AG04449 (cell line): ENCODE measurements at regions not wholly inside any gene's neighbourhood (a gene's known extent, or its start where the extent isn't known, plus 50 kb on each side); places are given as distances from the start of the nearest gene placed in this dataset.

Source experiments
- CTCF ChIA-PET: fragments of 350-600 bp; formaldehyde crosslinking; extraction: SDS; loops from one replicate; lab custom pipeline; 2021; ENCODE audit warnings: antibody characterized with exemption; lab: Yijun Ruan, JAX
- POLR2A ChIA-PET: fragments of 400-600, 350-600 bp; formaldehyde crosslinking; extraction: SDS; loops from one replicate; lab custom pipeline; 2020; ENCODE audit warnings: antibody characterized with exemption, inconsistent platforms; lab: Yijun Ruan, JAX
- DNase-seq: peaks from one replicate; pipeline ENCODE4 v3.0.0-alpha.2; 2010; ENCODE audit warnings: low read depth, low spot score
- H3K4me3 ChIP-seq: 2 replicates; pipeline ENCODE4 v1.5.1; 2011; ENCODE audit warnings: low read depth, mild to moderate bottlenecking, control low read depth, low read length
- CTCF ChIP-seq: IDR thresholded peaks from one replicate; pipeline ENCODE4 v1.5.1; 2011; ENCODE audit warnings: mild to moderate bottlenecking, moderate library complexity, low read length, control low read depth, inconsistent platforms; ENCODE audit not compliant: insufficient read depth; ENCODE audit errors: missing control alignments

GRCh38 chr2:236873636-236874035 lies 212.1 kb upstream of the COPS8 start:
- no peak for TF ChIP-seq CTCF
- ChIA-PET POLR2A (interaction anchor here (1.0 kb wide), 1 partner anchor 11 kb away, joined by 5 read pairs; no protein-coding TSS in a partner anchor), CTCF (no interaction called here)
- H3K4me3 ChIP-seq: no peak overlapping the region
- DNase-seq: no peak

DNA sequence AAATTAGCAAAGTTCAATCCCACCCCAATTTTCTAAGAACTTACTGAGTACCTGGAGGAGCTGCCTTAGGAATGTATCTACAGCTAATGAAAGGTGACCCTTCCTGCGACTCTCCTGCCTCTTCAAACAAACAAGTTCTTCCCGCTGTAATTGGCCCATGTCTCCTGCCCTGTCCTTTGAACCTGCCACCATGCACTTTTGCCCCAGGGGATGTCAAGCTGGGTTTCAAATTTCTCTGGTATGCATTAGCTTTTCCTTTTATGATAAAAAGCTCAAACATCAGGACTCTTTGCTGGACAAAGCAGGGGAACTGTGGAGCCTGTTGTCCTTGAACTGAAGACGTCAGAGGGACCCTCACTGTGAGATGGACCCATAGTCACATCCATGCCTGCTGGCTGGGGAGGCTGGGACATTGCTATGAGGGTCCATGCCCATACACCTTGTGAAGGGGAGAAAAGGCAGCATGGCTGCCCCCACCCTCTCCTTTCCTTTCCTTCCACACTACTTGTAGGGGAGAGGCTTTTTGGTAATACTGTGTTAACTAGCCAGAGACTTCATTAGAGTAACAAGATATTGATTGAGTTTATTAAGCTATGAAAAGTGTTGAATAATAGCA lies 210.7 kb upstream of the COPS8 start:
- CTCF ChIA-PET: no interaction called here
- TF ChIP-seq CTCF: no peak
- DNase-seq: no peak
- POLR2A ChIA-PET: no interaction called here
- no peak overlapping the region for H3K4me3 ChIP-seq

DNA sequence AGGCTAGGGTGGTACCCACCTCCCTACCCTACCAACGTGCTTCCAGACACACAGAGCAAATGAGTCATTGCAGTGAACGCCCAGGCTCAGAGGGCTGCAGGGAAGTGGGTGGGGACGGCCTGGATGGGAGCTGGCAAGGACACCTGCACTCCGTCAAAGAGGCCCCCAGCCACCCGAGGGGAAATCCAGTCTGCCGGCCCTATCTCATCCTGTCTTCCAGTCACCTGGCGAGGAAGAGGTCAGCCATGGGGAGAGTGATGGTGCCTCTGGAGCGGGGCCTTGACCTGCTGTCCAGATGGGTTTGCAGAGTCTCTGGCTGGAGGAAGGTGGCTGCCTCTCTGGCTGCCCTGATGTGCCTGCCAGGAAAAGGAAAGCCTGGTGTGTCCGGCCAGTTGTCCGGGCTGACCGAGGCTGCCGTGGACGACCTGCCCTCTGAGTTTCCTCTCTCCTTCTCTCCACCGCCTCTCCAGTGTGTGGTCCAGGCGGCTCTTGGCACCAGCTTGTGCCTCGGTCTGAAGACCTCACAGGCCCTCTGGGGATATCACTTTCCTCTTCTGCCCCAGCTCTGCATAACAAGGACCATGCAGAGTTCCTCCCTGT lies 209.7 kb upstream of the COPS8 start:
- CTCF ChIA-PET: interaction anchor here (1.5 kb wide), 1 partner anchor 9 kb away, joined by 4 read pairs; no protein-coding TSS in a partner anchor

DNA sequence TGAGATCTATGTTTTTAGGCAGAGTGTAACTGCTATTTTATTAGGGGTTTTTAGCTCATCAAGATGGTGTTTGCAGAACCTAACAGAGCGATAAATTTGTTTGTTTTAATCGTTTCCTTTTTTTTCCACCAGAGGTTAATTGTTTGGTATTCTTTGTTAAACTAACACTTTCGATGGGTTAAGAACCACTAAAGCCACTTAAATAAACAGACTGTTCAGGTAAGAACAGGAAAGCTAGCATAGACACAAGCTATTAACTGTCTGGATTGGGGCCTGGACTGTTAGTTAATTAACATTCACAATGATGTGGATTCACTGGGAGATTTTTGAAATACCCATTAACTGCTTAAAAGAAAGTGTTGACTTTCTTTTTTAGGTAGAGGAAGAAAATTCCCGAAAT lies 209.0 kb upstream of the COPS8 start:
- DNase-seq: no peak
- CTCF ChIA-PET: interaction anchor here (1.5 kb wide), 1 partner anchor 9 kb away, joined by 4 read pairs; no protein-coding TSS in a partner anchor
- H3K4me3 ChIP-seq: no peak overlapping the region

More for the DNA sequence above, 209.7 kb upstream of the COPS8 start:
- DNase-seq: no peak
- POLR2A ChIA-PET: no interaction called here
- no peak overlapping the region for H3K4me3 ChIP-seq
- no peak for TF ChIP-seq CTCF

GRCh38 chr2:236877972-236878371 lies 207.7 kb upstream of the COPS8 start:
- ChIA-PET CTCF (no interaction called here), POLR2A (no interaction called here)
- no peak for DNase-seq
- TF ChIP-seq CTCF: no peak
- no peak overlapping the region for H3K4me3 ChIP-seq

More for the DNA sequence above, 209.0 kb upstream of the COPS8 start:
- POLR2A ChIA-PET: no interaction called here
- no peak for TF ChIP-seq CTCF

GRCh38 chr2:236879416-236879963 lies 206.2 kb upstream of the COPS8 start:
- POLR2A ChIA-PET: no interaction called here
- CTCF ChIA-PET: no interaction called here
- H3K4me3 ChIP-seq: no peak overlapping the region
- no peak for TF ChIP-seq CTCF
- no peak for DNase-seq
